Stimulated activated naive CD8-positive, alpha-beta T cell treated with anti-CD3 and anti-CD28 coated beads, Interleukin-15, Interleukin-2, amounts not matched to agents 100 U/mL and 50 U/mL, for 24 hours (primary cell): ENCODE measurements at regions not wholly inside any gene's neighbourhood (a gene's known extent, or its start where the extent isn't known, plus 50 kb on each side); places are given as distances from the start of the nearest gene placed in this dataset.

Source experiments
- ATAC-seq: fragments of 150-1000 bp; cut with Tn5 transposase; one replicate; pipeline ENCODE4 v1.10.0; 2021
- DNase-seq: peaks from one replicate; pipeline ENCODE4 v3.0.0; 2021

DNA sequence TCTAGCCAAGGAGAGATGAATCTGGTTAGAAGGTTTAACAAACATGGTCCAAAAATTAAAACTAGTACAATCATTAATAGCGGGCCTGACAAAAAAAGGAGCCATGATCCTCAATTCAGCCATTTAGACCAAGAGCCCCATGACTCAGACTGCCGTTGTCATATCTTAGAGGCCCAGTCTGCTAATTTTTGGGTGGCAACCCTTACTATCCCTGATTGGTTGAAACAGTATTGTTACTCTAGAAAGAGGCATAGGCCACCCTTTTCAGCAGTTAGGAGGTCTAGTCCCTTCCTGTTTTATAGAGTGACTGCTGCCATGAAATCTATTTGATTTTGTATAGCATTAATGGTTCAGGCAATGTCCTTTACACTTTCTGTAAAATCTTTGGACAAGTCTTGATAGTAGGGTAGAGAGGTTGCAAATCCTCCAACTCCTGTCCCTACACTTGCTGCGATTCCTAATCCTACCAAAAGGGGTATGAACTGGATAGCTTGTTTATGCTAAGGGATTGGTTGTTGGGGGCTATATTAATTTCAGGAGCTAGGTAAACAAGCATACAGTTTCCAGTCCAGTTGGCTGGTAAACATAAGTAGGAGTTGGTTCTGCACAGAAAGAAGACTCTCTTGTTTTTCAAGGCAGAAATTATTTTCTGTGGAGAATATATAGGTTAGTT is 1056.3 kb upstream of the CNTN5 start:
- no peak for ATAC-seq

DNA sequence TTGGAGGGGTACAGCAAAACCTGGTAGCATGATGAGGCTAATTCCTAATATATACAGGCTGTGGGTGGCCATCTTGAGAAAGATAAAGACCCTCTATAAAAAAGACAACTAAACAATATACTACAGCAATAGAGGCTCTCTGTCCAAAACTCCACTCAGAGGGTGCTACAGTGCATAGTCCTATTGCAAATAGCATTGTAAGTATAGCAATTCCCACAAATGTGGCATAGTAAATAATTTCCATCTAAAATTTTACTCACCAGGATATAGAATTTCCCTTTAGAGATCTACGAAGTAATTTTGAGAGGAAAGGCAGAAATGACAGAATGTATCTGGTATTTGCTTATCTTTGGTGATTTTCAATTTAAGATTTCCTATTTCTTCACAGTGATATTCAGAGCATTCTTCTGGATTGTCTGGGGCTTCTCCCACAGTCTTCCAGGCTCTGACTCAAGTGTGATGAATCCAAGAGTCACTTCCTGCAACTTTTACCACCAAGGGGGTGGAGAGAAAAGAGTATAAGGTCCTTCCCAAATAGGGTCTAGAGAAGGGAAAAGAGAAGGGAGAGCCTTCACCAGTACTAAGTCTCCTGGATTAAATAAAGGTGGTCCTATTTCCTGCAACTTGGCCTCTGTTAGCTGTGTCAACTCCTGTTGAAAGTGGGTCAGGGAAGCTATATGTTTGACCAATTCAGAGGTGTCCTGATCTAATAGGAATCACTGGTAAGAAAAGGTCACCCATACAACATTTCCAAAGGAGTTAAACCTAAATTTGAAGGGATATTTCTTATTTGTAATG is 1054.7 kb upstream of the CNTN5 start:
- ATAC-seq = no peak
- DNase-seq = no peak

More for the DNA sequence above, 1056.3 kb upstream of the CNTN5 start:
- DNase-seq = no peak

- no peak for ATAC-seq
- DNase-seq = no peak
These were observed 1053.8 kb upstream of the CNTN5 start for GRCh38 chr11:97966901-97967300.

- no peak for DNase-seq
- no peak for ATAC-seq
These were observed 1052.7 kb upstream of the CNTN5 start for GRCh38 chr11:97968071-97968470.

DNA sequence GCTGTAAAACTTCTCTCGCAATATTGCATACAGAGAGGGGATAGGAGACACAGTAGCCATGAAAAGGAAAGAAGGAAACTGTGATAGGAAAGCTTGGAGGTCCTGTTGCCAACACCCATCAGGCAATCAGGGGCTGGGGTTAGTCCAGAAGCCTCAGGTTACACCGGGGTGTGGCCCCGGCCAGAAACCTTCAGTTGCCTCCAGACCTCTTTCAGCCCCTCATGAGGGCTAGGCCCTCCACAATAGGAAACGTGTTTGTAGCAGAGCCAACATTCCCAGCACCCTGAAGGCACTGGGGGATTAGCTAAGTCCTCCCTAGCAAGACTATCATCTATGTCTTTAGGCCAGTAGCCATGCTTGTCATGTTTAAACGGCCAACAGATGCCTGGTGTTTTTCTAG is 1048.0 kb upstream of the CNTN5 start:
- ATAC-seq (no peak), DNase-seq (no peak)

DNA sequence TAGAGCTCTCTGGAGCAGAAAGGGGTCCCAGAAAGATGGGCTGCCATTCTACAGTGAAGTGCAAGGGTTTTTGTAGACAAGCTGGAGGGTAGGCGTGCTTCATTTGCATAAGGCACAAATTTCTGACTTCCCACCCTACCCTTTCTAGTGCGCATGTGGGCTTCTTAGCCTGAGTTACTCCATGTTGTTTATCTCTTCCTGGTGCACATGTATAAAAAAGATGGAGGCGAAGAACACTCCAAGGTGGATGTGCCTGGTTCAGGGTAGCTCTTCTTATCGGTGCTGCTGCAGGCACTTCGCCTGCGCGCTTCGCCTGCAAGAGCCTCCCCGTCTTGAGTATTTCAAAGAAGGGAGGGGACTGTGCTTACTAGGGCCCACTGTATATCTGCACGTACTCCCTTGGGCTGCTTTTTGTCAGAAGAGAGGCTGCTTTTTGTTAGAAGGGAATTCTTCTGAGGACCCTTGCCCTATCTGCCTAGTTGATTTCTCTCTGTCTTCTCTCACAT is 1047.3 kb upstream of the CNTN5 start:
- no peak for ATAC-seq
- no peak for DNase-seq

- no peak for ATAC-seq
- no peak for DNase-seq
These were observed 1045.8 kb upstream of the CNTN5 start for GRCh38 chr11:97974798-97975498.

DNA sequence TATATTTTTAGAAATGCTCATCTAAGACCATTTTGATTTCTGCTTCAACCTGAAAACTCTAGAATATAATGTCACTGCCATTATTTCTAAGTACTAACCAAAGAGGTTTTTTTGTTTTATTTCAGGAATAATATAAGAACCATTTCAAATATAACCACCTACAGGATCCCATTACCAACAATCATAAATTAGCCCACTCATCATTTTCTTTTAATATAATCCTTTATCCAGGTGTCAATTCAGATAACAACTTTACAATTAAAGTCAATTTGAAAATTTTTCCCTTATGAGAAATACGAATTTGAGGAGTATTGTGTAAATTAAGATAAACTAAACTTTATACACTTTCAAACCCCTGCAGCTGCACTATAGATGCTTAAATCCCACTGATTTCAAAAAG is 1043.0 kb upstream of the CNTN5 start:
- no peak for ATAC-seq
- no peak for DNase-seq

DNA sequence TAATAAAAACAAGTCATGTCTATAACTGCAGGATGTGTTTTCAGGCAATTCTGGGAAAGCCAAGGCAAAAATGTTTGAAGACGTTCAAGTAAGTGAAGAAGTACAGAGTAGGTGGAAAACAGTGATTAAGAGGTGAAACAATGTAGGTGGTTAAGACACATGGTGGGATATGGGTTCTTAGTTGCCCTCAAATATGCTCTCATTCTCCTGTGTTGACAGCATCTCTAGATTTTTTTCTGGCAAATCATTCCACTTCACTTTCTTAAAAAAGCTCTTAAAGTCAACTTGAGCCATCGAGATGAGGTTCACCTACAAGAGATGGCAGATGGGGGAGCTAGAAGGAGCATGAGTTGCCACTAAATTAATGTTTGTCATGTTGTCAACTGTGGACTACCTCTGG is 1041.0 kb upstream of the CNTN5 start:
- no peak for DNase-seq
- no peak for ATAC-seq

- DNase-seq (no peak), ATAC-seq (peak; percentile 9)
These were observed 1038.2 kb upstream of the CNTN5 start for GRCh38 chr11:97982512-97982911.

DNA sequence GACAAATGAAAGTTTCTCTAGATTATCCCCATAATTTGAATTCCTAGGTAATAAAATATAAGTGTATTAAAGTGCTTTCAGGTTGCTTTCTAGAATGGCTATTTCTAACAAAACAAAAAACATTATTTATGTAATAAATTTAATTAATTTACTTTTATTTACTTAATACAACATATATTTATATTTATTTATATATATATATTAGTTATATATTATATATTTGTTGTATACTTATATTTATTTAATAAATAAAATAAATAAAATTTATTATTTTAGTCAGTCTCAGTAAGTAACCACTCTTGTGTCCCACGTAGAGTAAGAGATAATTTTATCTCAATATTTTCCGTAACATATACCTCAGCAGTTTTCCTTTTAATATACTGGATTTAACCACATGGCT is 1031.6 kb upstream of the CNTN5 start:
- DNase-seq (no peak), ATAC-seq (no peak)

DNA sequence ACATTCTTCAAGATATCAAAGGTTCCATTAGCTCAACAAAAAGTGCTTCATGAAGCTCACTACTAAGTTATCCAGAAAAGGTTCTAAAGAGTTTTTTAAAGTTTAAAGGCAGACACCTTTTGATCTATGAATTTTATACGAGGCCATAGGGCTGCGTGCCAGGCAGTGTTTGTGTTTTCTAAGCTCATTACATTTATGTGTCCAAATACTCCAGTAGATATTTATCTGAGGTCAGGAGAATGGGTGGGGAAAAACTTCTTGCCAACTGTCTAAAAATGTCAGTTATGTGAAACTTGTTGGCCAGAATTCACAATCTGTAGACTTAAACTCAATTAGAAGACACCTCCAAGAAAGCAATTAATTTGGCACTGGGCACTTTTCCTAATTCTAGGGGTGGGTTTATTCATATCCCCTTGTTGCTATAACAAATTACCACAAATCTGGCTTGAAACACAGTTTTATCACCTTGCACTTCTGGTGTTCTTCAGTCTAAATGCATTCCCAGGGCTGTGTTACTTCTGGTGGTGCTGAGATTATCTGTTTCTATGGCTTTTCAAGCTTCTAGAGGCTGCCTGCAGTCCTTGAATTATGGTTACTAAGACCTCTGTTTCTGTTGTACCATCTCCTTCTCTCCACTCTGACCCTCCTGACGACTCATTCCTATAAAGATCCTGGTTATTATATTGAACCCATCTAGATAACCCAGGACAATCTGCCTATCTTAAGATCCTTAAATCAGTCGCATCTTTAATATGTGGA is 1030.4 kb upstream of the CNTN5 start:
- ATAC-seq (no peak), DNase-seq (no peak)

DNA sequence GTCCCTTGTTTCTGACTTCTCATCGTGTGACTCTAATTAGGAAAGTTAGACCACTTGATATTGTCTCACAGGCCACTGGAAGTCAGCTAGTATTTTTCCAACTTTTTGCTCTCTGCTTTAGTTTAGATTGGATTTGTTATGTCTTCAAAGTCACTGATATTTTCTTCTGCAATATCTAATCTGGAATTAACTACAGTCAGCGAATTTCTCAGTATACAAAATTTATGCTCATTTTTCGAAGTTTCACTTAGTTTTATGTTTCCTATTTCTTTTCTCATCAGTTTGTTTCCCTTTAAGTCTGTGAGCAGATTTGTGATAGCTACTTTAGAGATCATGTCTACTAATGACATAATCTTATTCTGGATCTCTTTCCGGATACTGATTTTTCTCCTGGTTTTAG is 1027.2 kb upstream of the CNTN5 start:
- ATAC-seq = no peak

GRCh38 chr11:97995874-97996273 is 1024.9 kb upstream of the CNTN5 start:
- DNase-seq = no peak
- ATAC-seq = no peak

More for the DNA sequence above, 1027.2 kb upstream of the CNTN5 start:
- DNase-seq = no peak

DNA sequence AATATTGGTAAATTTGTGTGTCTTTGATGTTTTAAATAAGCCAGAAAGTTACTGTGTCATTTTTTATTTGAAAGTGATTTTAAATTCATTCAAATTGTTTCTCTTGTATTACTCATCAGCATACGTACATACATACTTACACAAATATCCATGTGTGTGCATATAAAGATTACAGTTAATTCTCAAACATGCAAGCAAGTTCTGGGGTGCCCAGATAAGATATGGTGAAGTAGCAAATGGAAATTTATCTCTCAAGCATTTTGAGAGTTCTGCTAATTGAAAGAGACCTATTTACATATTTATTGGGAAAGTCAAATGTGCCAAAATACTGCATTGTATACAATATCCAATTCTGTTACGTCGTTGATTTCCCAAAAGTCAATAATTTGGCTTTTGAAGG is 1024.0 kb upstream of the CNTN5 start:
- DNase-seq (no peak), ATAC-seq (no peak)

DNA sequence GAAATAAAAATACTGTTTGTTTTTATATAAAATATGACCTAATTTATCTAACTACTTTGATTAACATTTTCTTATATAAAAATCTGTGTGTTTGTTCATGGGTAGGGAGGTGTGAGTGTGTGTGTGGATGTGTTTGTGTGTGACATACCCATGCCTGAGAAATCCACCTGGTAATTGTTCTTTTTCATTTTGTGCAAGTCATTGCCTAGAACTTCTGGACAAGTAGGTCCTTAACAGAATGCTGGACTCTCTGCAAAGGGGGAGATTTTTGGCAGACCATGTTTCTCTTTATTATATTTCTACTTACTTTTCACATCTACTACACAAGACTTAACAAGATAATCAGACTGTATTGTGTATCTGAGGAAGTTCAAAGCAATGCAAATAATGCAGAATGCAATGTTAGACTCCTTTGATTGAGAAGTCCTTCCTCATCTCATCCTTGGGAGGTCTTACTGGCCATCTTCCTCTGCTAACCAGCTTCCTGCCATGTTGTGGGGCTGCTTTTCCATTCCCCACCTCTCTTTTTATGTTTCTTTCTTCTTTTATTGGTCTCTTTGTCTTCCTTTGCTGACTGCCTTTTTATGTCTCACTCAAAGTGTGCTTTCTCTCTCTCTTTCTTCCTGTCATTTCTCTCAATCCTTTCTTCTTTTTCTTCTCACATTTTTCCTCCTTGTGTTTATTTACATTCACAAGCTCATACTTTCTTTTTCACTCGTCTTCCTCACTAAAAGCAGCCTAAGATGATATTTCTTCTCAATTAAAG is 1017.0 kb upstream of the CNTN5 start:
- no peak for ATAC-seq
- no peak for DNase-seq

- ATAC-seq (no peak), DNase-seq (no peak)
These were observed 1013.7 kb upstream of the CNTN5 start for GRCh38 chr11:98007072-98007471.

GRCh38 chr11:98027652-98028051 is 993.1 kb upstream of the CNTN5 start:
- no peak for DNase-seq
- no peak for ATAC-seq

- ATAC-seq = no peak
- no peak for DNase-seq
These were observed 990.9 kb upstream of the CNTN5 start for GRCh38 chr11:98029832-98030231.

GRCh38 chr11:98036810-98037209 is 983.9 kb upstream of the CNTN5 start:
- ATAC-seq (no peak), DNase-seq (no peak)

- ATAC-seq (no peak), DNase-seq (no peak)
These were observed 980.5 kb upstream of the CNTN5 start for GRCh38 chr11:98040061-98040808.
